ENCODE measurements at regions not wholly inside any gene's neighbourhood (a gene's known extent, or its start where the extent isn't known, plus 50 kb on each side); places are given as distances from the start of the nearest gene placed in this dataset.
"Not testable (repeated sequence)": the region's sequence is repeated elsewhere in the genome, so short reads cannot be mapped to it uniquely, and the experiment has no call there.

DNA sequence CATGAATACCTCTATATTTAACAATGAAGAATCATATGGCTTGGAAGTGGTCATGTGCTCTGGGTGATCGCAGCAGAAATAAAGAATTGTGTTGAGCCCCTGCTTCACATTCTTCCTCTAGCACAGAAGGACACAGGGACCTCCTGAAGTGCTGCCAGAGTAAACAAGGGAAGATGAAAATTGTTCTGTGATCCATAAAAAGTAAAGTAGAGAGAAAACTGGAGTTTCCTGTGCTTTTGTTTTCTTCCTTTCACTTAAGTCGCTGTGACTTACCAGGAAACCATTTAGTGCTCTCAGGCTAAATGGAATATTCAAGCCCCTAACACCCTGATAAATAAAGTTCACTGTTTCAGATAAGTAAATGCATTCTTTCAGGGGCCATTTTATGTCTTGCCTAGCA, 1173.6 kb upstream of the CHAC2 start:
- ChIA-PET POLR2A (no interaction called here), CTCF (no interaction called here)
- TF ChIP-seq, protein P1, sequence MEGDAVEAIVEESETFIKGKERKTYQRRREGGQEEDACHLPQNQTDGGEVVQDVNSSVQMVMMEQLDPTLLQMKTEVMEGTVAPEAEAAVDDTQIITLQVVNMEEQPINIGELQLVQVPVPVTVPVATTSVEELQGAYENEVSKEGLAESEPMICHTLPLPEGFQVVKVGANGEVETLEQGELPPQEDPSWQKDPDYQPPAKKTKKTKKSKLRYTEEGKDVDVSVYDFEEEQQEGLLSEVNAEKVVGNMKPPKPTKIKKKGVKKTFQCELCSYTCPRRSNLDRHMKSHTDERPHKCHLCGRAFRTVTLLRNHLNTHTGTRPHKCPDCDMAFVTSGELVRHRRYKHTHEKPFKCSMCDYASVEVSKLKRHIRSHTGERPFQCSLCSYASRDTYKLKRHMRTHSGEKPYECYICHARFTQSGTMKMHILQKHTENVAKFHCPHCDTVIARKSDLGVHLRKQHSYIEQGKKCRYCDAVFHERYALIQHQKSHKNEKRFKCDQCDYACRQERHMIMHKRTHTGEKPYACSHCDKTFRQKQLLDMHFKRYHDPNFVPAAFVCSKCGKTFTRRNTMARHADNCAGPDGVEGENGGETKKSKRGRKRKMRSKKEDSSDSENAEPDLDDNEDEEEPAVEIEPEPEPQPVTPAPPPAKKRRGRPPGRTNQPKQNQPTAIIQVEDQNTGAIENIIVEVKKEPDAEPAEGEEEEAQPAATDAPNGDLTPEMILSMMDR (IDR thresholded peaks at IDR 0.05): no peak
- ATAC-seq (no peak), DNase-seq (no peak)
- no peak overlapping the region for H3K27ac Mint-ChIP-seq
- H3K4me1 Mint-ChIP-seq (ENCODE audit: low read depth): no peaks in the 10 kb centered on the region
- intact Hi-C loops (cut with micrococcal nuclease): no loop called here
- peaks cover 17% of the 10 kb centered on the region for H3K9me3 Mint-ChIP-seq
- no peak overlapping the region for H3K4me3 Mint-ChIP-seq
- no peaks in the 10 kb centered on the region for H3K36me3 Mint-ChIP-seq (ENCODE audit: low read depth)
- H3K27me3 Mint-ChIP-seq: no peaks in the 10 kb centered on the region

DNA sequence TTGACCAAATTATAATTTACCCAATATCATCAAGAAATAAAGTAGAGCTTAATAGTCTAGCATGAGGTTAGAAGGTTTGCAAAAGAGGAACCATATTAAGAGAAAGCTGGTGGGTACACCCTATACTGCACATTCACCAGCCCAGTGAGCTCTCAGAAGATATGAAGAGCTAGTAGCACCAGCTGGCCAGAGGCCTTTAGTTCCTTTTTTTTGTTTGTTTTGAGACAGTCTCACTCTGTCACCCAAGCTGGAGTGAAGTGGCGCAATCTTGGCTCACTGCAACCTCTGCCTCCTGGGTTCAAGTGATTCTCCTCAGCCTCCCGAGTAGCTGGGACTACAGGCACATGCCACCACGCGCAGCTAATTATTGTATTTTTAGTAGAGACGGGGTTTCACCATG, 1183.5 kb upstream of the CHAC2 start:
- H3K36me3 Mint-ChIP-seq (ENCODE audit: low read depth); intact Hi-C loops (cut with micrococcal nuclease); CTCF ChIA-PET; H3K27ac Mint-ChIP-seq; H3K9me3 Mint-ChIP-seq; DNase-seq; H3K27me3 Mint-ChIP-seq; H3K4me3 Mint-ChIP-seq; ATAC-seq; H3K4me1 Mint-ChIP-seq (ENCODE audit: low read depth); POLR2A ChIA-PET: not testable (repeated sequence)

DNA sequence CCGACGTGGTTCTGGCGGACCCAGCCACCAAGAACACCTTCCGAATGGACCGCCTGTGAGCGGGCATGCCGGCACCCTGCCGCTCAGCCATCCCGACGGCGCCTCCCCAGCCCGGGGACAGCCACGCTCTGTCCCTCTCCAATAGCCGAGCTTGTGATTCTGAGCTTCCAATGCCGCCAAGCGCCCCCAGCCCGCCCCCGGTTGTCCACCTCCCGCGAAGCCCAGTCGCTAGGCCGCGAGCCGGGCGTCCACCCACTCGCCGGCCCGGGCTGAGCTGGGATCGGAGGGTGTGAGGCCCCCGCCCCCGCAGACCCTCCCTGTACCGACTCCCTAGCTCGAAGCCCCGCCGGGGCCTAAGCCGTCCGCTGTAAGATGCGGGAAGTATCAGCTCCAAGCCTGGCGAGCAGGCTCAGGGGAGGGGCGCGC, 1195.1 kb upstream of the CHAC2 start:
- H3K36me3 Mint-ChIP-seq (ENCODE audit: low read depth): no peaks in the 10 kb centered on the region
- DNase-seq: no peak
- intact Hi-C loops (cut with micrococcal nuclease): no loop called here
- ChIA-PET POLR2A (no interaction called here), CTCF (no interaction called here)
- ATAC-seq: no peak
- TF ChIP-seq, protein P1 (IDR thresholded peaks at IDR 0.05): no peak
- H3K27ac Mint-ChIP-seq: no peak overlapping the region
- H3K4me1 Mint-ChIP-seq (ENCODE audit: low read depth): no peaks in the 10 kb centered on the region
- H3K9me3 Mint-ChIP-seq: peaks cover 25% of the 10 kb centered on the region
- no peaks in the 10 kb centered on the region for H3K27me3 Mint-ChIP-seq
- no peak overlapping the region for H3K4me3 Mint-ChIP-seq

DNA sequence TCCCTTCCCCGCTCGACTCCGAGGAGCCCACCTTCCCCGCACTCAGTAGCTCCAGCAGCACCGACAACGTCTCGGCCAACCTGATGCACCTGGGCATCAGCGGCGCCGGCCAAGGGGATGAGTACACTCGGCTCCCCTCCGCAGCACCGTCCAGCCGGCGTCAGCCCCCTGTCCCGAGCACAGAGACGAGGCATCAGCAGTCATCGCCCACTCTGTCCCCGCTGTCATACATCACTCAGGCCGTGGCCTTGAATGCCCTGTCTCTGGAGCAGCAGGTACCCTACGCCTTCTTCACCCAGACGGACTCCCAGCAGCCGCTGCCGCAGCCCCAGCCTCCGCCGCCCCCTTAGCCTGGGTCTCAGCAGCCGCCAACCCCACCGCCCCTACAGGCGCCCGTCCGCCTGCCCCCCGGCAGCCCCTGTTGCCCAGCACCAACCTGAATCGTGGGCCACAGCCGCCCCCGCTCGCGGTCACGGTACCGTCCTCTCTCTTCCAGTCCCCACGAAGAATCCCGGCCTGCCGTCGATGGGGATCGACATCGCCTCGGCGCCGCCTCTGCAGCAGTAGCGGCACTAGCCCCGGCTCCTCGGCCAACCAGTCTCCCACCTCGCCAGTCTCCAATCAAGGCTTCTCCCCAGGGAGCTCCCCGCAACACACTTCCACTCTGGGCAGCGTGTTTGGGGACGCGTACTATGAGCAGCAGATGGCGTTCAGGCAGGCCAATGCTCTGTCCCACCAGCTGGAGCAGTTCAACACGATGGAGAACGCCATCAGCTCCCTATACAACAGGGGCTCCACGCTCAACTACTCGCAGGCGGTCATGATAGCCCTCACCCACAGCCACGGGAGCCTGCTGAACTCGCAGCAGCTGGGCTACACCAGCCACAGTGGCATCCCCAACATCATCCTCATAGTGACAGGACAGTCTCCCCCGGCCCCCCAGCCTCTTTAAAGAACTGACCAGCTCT, 1195.9 kb upstream of the CHAC2 start:
- H3K27me3 Mint-ChIP-seq: no peaks in the 10 kb centered on the region
- H3K27ac Mint-ChIP-seq: no peak overlapping the region
- no peak for DNase-seq
- TF ChIP-seq, protein P1 (IDR thresholded peaks at IDR 0.05): no peak
- intact Hi-C loops (cut with micrococcal nuclease): no loop called here
- POLR2A ChIA-PET: interaction anchor here (0.6 kb wide), 1 partner anchor 1825 kb away, joined by 3 read pairs; no protein-coding TSS in a partner anchor
- CTCF ChIA-PET: no interaction called here
- H3K9me3 Mint-ChIP-seq: peaks cover 21% of the 10 kb centered on the region
- H3K36me3 Mint-ChIP-seq (ENCODE audit: low read depth): no peaks in the 10 kb centered on the region
- H3K4me1 Mint-ChIP-seq (ENCODE audit: low read depth): no peaks in the 10 kb centered on the region
- ATAC-seq: no peak
- no peak overlapping the region for H3K4me3 Mint-ChIP-seq

DNA sequence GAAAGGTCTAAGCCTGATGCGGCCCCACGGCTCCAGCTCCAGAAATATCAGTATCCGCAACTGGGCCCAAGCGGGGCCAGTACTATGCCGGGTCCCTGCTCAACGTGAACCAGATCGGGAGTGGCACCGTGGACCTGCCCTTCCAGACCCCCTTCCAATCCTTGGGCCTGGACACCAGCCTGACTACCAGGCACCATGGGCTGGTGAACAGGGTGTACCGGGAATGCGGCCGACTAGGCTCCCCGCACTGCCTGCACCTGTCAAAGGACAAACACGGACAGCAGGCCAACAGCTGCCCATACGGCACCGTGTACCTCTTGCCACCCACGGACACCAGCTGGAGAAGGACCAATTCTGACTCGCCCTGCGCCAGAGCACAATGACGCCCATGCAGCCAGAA, 1196.9 kb upstream of the CHAC2 start:
- TF ChIP-seq, protein P1 (IDR thresholded peaks at IDR 0.05): no peak
- ChIA-PET POLR2A (interaction anchor here (0.6 kb wide), 1 partner anchor 1824 kb away, joined by 3 read pairs; no protein-coding TSS in a partner anchor), CTCF (no interaction called here)
- H3K27me3 Mint-ChIP-seq: no peaks in the 10 kb centered on the region
- H3K9me3 Mint-ChIP-seq: peaks cover 22% of the 10 kb centered on the region
- H3K4me1 Mint-ChIP-seq (ENCODE audit: low read depth): no peaks in the 10 kb centered on the region
- H3K27ac Mint-ChIP-seq: no peak overlapping the region
- H3K4me3 Mint-ChIP-seq: no peak overlapping the region
- H3K36me3 Mint-ChIP-seq (ENCODE audit: low read depth): no peaks in the 10 kb centered on the region
- ATAC-seq: no peak
- DNase-seq: no peak
- intact Hi-C loops (cut with micrococcal nuclease): no loop called here
